ENCODE measurements at regions not wholly inside any gene's neighbourhood (a gene's known extent, or its start where the extent isn't known, plus 50 kb on each side); places are given as distances from the start of the nearest gene placed in this dataset.

- DNase-seq = no peak
Measured at GRCh38 chr20:24797745-24798655, 151.1 kb upstream of the CST7 start.

- DNase-seq = no peak
Measured at GRCh38 chr20:24798930-24799705, 150.0 kb upstream of the CST7 start.

- DNase-seq = no peak
Measured at GRCh38 chr20:24799971-24800580, 149.0 kb upstream of the CST7 start.

- no peak for DNase-seq
Measured at GRCh38 chr20:24802286-24802820, 146.7 kb upstream of the CST7 start.

DNA sequence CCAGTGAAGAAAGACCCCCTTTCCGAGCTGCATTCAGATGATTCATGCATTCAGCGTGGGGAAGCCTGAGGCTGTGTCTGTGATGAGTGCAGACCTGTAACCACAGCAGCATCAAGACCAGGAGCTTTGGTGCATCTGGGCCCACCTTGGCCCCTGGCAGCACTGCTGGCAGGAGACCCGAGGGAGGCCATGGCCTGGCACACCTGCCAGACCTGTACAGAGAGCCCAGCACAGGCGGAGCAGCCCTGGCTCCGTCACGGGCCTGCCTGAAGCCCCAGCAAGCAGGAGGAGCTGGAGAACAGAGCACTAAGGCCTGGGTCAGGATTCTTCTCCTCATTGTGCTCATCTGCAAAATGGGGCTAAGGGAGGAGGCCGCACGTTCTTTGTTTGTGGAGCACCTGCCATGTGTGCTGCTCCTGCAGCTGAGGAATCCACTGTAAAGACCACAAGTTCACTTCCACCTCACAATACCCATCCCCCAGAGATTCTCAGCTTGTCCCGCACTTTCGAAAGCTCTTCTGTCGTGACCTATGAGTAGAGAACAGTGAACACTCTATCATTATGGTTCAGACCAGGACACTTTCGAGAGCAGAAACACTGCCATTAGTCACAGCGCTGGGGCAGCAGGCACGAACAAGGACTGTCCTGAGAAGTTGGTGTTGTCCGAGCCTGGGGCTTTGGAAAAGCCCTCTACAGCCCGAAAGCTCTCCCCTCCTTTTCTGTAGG, 144.4 kb upstream of the CST7 start:
- DNase-seq = no peak

GRCh38 chr20:24805456-24806238, 143.4 kb upstream of the CST7 start:
- no peak for DNase-seq

DNA sequence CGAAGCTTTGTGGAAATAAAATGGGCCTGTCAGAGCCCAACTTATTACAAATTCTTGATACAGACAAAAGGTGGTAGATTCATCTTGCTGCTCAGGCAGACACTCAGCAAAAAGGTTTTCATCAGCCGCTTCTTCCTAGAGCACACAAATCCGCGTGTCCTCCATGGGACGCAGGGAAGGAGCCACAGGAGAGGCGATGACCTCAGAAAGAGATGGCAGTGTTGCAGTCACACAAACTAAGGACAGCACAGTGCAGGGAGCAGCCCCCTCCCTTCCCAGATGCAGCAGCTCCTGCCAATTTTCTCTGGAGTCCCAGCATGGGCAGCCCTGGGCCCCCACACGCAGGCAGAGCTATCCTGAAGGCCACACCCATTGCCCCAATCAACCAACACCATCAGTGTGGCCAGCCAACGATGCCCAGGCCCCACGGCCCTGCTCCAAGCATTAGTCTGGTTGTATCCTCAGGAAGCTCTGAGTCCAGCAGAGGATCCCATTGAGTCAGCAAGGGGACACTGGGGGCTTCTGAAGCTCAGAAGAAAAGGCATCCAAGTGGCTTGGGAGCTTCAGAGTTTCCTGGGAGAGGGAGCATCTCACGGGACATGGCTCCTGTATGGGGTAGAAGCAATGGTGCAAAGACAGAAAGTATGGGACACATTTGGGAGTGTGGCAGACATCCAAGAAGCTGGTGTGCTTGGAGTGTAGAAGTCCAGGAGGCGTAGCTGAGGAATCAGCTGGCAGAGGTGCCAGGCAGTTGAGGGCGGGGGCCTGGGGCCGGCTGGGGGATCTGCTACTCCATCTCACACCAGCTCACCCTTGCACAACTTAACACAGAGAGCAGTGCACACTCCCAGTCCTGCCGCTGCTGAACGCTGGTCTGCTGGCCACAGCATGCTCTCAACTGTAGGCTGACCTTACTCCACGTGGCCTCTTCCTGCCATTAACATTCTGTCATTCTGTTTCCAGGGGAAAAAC, 142.1 kb upstream of the CST7 start:
- DNase-seq = no peak

- no peak for DNase-seq
Measured at GRCh38 chr20:24808616-24809015, 140.5 kb upstream of the CST7 start.

GRCh38 chr20:24809606-24810005, 139.5 kb upstream of the CST7 start:
- DNase-seq = no peak

DNA sequence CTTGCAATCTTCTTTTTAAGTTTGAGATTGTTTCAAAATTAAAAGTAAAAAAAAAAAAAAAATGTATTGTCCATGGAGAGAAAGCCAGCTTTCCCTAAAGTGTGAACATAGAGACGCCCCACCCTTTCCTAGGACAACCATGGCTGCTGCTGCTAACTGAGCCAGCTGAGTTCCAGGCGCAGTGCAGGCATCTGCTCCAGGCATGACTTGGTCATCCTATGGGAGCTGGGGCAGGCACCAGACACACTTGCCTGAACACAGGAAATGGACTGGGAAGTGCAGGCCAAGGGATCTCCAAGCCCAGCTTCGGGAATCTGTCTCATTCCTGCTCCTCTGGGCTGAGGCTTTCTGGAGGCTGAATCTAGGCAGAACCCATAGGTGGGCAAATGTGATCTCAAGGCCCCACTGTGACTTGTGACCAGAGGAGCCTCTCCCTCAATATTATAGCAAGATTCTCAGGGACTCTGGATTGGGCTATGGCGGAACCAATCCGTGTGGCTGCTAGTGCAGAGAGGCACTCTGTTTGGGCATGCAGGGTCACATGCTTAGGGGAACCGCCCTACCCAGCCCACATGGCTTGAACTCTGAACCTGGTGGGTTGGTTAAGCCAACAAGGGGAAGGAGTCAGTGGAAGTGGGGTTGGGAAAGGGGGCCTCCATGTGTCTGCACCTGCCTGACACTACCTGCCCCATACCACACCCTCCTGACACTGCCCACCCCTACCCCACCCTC, 138.2 kb upstream of the CST7 start:
- DNase-seq = no peak

DNA sequence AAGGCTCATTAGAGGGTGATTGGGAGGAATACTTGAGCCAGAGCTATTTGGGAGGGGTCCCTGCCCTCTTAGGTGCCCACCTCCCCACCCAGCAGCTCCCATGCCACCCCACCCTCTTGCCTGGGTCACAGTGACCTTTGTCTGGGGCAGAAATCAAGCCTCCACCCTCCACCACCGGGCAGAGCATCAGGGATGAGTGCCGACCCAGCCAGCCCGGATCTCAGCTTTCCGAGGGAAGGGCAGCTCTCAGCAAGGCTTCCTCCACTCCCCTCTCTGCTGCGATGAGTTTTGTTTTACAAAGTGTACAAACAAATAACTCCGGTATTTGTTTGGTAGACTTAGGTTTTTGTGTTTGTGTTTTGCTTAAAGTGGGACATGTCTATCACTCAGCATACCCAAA, 136.7 kb upstream of the CST7 start:
- DNase-seq = no peak

DNA sequence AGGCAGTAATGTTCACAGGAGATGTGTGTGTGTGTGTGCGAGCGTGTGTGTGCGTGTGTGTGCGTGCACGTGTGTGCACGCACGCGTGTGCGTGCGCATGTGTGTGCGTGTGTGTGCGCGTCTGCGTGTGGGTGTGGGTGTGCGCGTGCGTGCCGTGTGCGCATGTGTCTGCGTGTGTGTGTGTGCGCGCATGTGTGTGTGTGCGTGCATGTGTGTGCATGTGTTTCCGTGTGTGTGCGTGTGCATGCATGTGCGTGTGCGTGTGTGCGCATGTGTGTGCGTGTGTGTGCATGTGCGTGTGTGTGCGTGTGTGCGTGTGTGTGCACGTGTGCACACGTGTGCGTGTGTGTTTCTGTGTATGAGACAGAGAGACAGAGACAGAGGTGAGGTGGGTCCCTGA, 136.0 kb upstream of the CST7 start:
- no peak for DNase-seq

DNA sequence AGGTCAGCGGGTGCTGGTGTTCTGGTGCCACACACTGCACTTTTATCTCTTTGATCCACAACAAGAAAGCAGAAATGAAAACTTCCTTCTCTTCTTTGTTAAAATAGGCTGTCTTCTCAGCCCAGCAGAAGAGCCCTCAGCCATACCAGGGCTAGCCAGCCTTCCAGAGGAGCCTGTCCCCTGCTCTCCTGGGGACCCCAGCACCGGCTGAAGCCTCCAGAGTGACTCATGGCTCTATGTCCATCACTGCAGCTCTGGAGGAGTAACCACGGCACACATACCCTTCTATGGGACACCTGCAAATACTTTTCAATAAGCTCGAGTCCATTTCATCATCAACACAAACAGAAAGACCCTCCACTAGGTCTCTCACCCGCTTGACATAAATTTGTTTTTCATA, 135.6 kb upstream of the CST7 start:
- DNase-seq = no peak

GRCh38 chr20:24813936-24814335, 135.1 kb upstream of the CST7 start:
- DNase-seq = no peak

DNA sequence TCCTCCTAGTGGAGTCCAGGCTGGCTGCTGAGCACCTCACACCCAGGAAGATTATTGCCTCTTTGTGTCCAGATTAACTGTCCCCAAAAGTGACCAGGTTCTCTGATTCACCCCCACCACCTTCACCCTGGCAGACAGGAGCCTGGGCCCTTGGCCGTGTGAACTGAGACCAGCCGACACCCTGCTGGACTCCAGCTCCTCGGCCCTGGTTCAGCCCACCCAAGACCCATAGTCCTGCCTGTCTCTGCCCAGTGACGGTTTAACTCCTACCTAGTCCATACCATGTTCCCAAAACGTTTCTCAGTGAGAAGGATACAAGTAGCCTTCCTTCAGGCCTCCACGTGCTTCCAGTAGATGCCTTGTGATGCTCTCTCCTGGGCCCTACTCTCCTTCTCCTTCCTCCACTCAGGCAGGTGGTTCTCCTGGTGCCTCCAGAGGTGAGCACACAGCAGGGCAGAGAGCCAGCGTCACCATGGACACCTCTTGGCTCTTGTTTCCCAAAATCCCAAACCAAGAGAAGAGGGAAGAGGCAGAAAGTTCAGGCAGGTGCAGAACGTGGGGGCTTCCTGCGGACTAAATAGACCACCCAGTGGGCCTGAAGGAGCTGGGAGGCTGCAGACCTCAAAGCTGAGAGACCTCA, 134.4 kb upstream of the CST7 start:
- no peak for DNase-seq

- DNase-seq = no peak
Measured at GRCh38 chr20:24815196-24815815, 133.8 kb upstream of the CST7 start.

DNA sequence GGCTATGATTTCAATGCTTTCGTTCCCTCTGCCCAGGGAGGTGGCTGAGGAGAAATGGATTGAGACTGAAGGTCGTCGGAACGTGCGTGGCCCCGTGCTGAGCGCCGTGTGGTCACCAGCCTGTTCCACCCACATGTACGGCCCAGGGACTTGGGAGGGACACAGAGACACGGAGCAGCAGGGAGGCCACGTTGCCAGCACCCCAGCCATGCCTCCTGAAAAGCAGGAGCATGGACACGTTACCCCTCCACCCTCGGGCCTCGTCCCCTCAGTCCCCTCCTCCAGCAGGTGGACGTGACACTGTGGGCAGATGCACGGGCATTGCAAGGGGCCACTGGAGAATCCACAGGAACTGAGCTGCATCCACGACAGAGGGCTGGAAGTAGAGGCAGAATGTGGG, 133.1 kb upstream of the CST7 start:
- DNase-seq = no peak

DNA sequence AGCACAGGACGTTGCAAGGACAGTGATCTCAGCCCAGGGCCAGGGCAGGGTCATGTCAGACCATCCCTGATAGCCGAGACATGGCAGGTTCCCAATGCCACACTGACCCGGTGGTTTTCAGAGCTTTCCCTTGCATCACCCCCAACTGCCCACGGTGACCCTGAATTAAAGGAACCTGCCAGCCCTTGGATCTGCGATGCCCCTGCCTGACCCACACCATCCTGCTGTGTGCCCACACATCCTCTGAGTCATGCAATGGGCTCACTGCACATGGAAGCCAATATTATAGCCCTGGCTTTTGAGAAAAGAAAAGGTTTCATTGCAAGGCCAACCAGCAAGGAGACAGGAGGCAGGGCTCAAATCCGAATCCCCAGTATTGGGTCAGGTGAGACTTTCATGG, 132.6 kb upstream of the CST7 start:
- DNase-seq = no peak

DNA sequence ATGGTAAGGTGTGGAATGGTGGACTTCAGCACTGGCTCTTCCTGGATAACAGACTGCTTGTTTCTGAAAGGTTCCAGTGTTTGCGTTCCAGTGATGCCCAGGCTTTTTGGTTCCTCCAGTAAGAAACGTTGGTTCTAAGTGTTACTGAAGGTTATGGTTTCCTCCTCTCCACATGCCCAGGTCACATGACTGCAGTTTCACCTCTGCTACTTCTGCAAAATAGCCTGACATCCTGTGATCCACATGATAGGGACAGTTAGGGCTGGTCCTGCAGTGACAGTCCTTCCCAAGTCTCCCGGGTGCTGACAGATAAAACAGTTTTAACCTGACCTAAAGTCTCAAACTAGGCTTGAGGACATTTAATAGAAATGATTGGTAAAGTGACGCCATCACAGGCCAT, 132.2 kb upstream of the CST7 start:
- no peak for DNase-seq
